Sigmoid colon (tissue), 4 donors: ENCODE measurements at regions not wholly inside any gene's neighbourhood (a gene's known extent, or its start where the extent isn't known, plus 50 kb on each side); places are given as distances from the start of the nearest gene placed in this dataset.

ENCODE experiments used
- POLR2A ChIP-seq, 2 donors: fragments of 450-650 bp; IDR thresholded peaks; one replicate each; pipeline ENCODE4 v1.6.1; 2016; ENCODE audit warnings: antibody characterized with exemption in 2 of 2, mild to moderate bottlenecking in 2 of 2, moderate library complexity in 2 of 2
- POLR2AphosphoS5 ChIP-seq, 4 donors: sonication (generic); formaldehyde crosslinking; IDR thresholded peaks; one replicate each; pipeline ENCODE4 v1.6.1; 2017; ENCODE audit warnings: antibody characterized with exemption in 4 of 4
- TF ChIP-seq, protein P1 (sequence below), 4 experiments: fragments of 450-650 bp in 3 of 4; fragments of 200-600 bp in 1 of 4; IDR thresholded peaks; one replicate each; pipeline ENCODE4 v1.5.1; 2016 to 2019; ENCODE audit warnings: antibody characterized with exemption in 4 of 4, mild to moderate bottlenecking in 3 of 4, moderate library complexity in 2 of 4

DNA sequence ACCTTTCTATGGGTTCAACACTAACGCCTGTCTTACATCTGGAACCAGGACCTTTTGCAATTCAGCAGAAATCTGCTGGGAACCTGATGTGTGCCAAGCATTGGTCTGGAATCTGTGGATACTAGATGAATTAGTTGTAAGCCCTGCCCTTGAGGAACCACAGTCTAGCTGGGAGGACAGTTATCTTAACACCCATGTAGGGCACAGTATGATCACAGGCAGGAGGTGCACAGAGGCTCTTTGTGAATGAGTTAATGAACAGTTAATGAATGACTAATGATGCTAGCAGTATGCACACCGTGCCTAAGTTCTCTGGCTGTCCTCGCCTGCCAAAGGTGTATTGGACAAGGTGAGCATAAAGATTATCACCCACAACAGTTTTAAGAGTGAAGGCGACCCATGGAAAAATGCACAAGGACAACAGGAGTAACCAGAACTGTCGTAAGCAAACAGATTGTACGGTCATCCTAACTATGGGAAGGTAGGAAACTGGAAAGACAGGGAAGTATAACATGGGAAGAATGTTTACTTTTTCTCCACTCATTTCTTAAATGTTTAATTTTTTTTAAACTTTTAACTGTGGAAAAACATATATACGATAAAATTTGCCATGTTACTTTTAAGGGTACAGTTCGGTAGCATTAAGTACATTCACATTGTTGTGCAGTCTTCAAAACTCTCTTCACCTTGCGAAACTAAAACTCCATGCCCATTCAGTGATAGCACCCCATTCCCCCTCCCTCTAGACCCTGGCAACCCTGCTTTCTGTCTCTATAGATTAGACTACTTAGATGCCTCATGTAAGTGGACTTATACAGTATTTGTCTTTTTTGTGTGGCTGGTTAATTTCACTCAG lies 139.9 kb downstream of the CXCL12 start:
- TF ChIP-seq, protein P1, sequence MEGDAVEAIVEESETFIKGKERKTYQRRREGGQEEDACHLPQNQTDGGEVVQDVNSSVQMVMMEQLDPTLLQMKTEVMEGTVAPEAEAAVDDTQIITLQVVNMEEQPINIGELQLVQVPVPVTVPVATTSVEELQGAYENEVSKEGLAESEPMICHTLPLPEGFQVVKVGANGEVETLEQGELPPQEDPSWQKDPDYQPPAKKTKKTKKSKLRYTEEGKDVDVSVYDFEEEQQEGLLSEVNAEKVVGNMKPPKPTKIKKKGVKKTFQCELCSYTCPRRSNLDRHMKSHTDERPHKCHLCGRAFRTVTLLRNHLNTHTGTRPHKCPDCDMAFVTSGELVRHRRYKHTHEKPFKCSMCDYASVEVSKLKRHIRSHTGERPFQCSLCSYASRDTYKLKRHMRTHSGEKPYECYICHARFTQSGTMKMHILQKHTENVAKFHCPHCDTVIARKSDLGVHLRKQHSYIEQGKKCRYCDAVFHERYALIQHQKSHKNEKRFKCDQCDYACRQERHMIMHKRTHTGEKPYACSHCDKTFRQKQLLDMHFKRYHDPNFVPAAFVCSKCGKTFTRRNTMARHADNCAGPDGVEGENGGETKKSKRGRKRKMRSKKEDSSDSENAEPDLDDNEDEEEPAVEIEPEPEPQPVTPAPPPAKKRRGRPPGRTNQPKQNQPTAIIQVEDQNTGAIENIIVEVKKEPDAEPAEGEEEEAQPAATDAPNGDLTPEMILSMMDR (IDR thresholded peaks at IDR 0.05), result no peak
- TF ChIP-seq POLR2AphosphoS5 (IDR thresholded peaks at IDR 0.05), result no peak
- TF ChIP-seq POLR2A (IDR thresholded peaks at IDR 0.05), result no peak
